ENCODE measurements at regions not wholly inside any gene's neighbourhood (a gene's known extent, or its start where the extent isn't known, plus 50 kb on each side); places are given as distances from the start of the nearest gene placed in this dataset.

- TF ChIP-seq CTCF (IDR thresholded peaks at IDR 0.05; ENCODE audit: low read depth, low read length, missing input control), result no peak
- TF ChIP-seq JUND (IDR thresholded peaks at IDR 0.05), result no peak
- no peak for TF ChIP-seq NR2F2 (IDR thresholded peaks at IDR 0.05)
Observed at GRCh38 chr4:129264008-129264657, 168.2 kb downstream of the C4orf33 start.
